Lower lobe of right lung (tissue), 2 donors: ENCODE measurements at regions not wholly inside any gene's neighbourhood (a gene's known extent, or its start where the extent isn't known, plus 50 kb on each side); places are given as distances from the start of the nearest gene placed in this dataset.
A peak's percentile ranks its signal among the peaks of the same experiment; 100 is the strongest.
"Not testable (repeated sequence)": the region's sequence is repeated elsewhere in the genome, so short reads cannot be mapped to it uniquely, and the experiment has no call there.

Experiments
- ATAC-seq, 2 donors: fragments of 200-7000 bp; cut with Tn5 transposase; one replicate each; pipeline ENCODE4 v1.9.1; 2020 to 2022; ENCODE audit warnings: mild to moderate bottlenecking in 2 of 2, moderate library complexity in 2 of 2
- DNase-seq: peaks from one replicate; pipeline ENCODE4 v3.0.0-alpha.2; 2020
- H3K27ac ChIP-seq: fragments of 200-600 bp; one replicate; pipeline ENCODE4 v1.8.0; 2022
- H3K27me3 ChIP-seq: fragments of 200-600 bp; one replicate; pipeline ENCODE4 v1.8.0; 2022; ENCODE audit warnings: low read depth
- H3K36me3 ChIP-seq: fragments of 200-600 bp; one replicate; pipeline ENCODE4 v1.8.0; 2022; ENCODE audit warnings: mild to moderate bottlenecking
- H3K4me1 ChIP-seq: fragments of 200-600 bp; one replicate; pipeline ENCODE4 v1.8.0; 2022
- H3K4me3 ChIP-seq: fragments of 200-600 bp; one replicate; pipeline ENCODE4 v1.8.0; 2022; ENCODE audit warnings: mild to moderate bottlenecking
- H3K9me3 ChIP-seq: fragments of 200-600 bp; one replicate; pipeline ENCODE4 v1.8.0; 2022
- intact Hi-C: fragments of 100-400 bp; cut with DNase I; formaldehyde crosslinking; loops from one replicate; pipeline ENCODE4 v1.11.0; 2022
- TF ChIP-seq, protein P1 (sequence below): fragments of 200-600 bp; IDR thresholded peaks from one replicate; pipeline ENCODE4 v1.8.0; 2022; ENCODE audit warnings: antibody characterized with exemption, mild to moderate bottlenecking
- donor health status: DM: no; HTN: yes; CAD: no; lungs with severe emphysema.

DNA sequence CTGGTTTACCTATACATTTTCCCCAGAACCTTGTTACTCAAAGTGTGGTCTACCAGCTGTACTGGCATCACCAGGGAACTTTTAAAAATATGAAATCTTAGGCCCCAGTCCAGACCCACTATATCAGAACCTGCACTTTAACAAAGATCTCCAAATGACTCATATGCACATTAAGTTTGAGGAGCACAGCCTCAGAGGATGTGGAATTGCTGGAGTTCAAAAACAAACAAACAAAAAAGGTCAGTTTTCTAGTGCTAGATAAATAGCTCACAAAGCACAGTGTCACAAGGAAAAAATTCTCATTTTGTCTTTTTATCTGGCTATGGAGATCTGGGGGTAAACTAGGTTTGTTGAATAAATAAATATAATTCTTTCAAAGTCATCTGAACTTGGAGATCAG lies 68.9 kb upstream of the ANKRD55 start:
- Histone ChIP-seq H3K4me3 (no peak overlapping the region), H3K27ac (no peak overlapping the region), H3K36me3 (no peaks in the 10 kb centered on the region), H3K4me1 (no peaks in the 10 kb centered on the region), H3K27me3 (no peaks in the 10 kb centered on the region), H3K9me3 (peaks cover 10% of the 10 kb centered on the region)
- intact Hi-C loops, result no loop called here
- DNase-seq (no peak), ATAC-seq (no peak)
- TF ChIP-seq, protein P1, sequence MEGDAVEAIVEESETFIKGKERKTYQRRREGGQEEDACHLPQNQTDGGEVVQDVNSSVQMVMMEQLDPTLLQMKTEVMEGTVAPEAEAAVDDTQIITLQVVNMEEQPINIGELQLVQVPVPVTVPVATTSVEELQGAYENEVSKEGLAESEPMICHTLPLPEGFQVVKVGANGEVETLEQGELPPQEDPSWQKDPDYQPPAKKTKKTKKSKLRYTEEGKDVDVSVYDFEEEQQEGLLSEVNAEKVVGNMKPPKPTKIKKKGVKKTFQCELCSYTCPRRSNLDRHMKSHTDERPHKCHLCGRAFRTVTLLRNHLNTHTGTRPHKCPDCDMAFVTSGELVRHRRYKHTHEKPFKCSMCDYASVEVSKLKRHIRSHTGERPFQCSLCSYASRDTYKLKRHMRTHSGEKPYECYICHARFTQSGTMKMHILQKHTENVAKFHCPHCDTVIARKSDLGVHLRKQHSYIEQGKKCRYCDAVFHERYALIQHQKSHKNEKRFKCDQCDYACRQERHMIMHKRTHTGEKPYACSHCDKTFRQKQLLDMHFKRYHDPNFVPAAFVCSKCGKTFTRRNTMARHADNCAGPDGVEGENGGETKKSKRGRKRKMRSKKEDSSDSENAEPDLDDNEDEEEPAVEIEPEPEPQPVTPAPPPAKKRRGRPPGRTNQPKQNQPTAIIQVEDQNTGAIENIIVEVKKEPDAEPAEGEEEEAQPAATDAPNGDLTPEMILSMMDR, result no peak

DNA sequence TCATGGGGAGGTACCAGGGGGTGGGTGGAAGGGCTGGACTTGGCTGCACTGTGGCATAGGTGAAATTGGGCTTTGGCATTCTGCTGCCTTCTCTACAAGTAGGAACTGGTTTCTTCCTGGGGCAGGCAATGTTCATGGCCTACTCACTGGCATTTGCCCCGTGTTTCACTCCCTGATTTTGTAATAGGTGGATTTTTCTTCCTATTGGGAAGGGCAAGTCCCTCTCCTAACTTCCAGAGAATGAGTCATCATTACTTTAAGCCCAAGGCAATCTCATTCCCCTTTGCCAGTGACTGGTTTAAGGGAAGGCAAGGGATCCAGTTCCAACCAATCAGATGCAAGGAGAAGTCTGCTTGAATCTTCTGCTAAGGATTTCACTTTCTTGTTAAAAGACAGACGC lies 67.9 kb upstream of the ANKRD55 start:
- ATAC-seq (no peak), DNase-seq (no peak)
- H3K4me1 ChIP-seq, result no peaks in the 10 kb centered on the region
- TF ChIP-seq, protein P1, result no peak
- no peaks in the 10 kb centered on the region for H3K27me3 ChIP-seq
- no peaks in the 10 kb centered on the region for H3K36me3 ChIP-seq
- H3K9me3 ChIP-seq, result peaks cover 2% of the 10 kb centered on the region
- intact Hi-C loops, result no loop called here
- no peak overlapping the region for H3K27ac ChIP-seq
- H3K4me3 ChIP-seq, result no peak overlapping the region

DNA sequence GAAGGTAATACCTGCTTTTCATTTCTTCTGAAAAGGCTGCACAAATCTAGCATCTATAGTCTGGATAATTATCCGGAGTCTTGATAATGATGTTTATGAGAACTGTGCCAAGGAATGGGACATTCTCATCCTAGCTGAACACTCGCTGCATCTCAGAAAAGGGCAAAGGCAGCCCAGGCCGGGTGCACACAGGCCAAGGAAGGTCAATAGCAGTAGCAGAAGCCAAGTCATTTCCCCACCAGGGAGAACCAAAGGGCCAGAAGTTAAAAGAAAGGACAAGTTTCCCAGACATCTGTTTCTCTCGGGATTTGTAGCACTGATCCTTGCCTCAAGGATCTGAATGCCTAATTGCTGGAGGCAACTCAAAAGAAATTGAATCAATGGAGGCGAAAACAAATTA lies 66.1 kb upstream of the ANKRD55 start:
- no peaks in the 10 kb centered on the region for H3K36me3 ChIP-seq
- no peak for DNase-seq
- intact Hi-C loops, result no loop called here
- H3K4me3 ChIP-seq, result no peak overlapping the region
- H3K4me1 ChIP-seq, result no peaks in the 10 kb centered on the region
- no peak for ATAC-seq
- H3K27me3 ChIP-seq, result no peaks in the 10 kb centered on the region
- H3K27ac ChIP-seq, result no peak overlapping the region
- TF ChIP-seq, protein P1, result no peak
- no peaks in the 10 kb centered on the region for H3K9me3 ChIP-seq

DNA sequence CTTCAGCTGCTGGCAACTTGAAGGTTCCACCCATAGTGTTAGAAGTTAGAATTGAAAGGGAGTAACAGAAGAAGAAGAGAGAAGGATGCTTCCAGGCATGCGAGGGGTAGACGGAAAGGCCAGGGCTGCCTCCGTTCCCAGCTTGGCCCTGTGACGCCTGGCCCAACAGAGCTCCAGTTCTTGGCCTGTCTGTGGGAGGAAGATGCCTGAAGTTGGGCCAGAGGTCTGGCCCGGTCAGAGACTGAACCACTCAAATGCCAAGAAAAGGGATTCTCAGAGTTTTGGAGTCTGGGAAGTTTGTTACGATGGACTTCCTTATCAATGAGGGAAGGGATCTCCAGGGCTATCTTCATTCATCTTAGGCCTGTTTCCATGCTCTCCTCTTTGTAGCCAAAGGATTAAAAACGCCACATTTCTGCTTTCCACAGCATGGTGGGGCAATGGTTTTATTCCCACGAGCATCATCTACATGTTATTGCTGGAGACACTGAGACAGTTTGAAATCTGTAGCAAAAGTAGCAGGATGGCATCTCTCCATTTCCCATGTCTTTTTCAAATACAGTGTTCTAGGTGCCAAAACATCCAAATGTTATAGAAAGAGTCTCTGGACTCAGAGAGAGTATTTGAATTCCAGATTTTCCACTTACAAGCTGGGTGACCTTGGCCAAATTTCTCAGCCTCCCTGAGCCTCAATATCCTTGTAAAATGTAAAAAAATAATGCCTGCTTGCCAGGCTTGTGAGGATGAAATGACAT lies 65.4 kb upstream of the ANKRD55 start:
- no peak for DNase-seq
- TF ChIP-seq, protein P1, result no peak
- Histone ChIP-seq H3K27ac (no peak overlapping the region), H3K4me1 (no peaks in the 10 kb centered on the region), H3K4me3 (no peak overlapping the region), H3K9me3 (no peaks in the 10 kb centered on the region), H3K27me3 (no peaks in the 10 kb centered on the region), H3K36me3 (no peaks in the 10 kb centered on the region)
- peak; percentile 26 to 32 for ATAC-seq
- intact Hi-C loops, result no loop called here

DNA sequence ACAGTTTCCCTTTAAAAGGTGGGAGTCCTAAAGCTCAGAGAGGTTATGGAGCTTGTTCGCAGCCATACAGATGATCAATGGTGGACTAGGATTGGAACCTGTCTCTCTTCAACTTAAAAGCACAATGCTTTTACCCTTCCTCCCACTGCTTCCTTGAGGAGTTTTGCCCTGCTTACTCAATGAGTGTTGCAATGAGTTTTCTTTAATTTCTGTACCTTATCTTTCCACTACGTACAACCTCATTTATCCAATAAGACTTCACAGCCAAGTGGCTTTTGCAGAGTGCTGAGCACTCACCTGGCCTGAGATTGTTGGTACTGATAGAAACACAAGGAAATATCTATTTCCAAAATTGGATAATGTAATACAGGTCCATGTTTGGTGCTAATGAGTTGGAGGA lies 64.7 kb upstream of the ANKRD55 start:
- Histone ChIP-seq H3K36me3 (no peaks in the 10 kb centered on the region), H3K27me3 (no peaks in the 10 kb centered on the region), H3K27ac (no peak overlapping the region), H3K4me1 (no peaks in the 10 kb centered on the region), H3K9me3 (no peaks in the 10 kb centered on the region), H3K4me3 (no peak overlapping the region)
- intact Hi-C loops, result no loop called here
- DNase-seq (no peak), ATAC-seq (no peak)
- TF ChIP-seq, protein P1, result no peak

DNA sequence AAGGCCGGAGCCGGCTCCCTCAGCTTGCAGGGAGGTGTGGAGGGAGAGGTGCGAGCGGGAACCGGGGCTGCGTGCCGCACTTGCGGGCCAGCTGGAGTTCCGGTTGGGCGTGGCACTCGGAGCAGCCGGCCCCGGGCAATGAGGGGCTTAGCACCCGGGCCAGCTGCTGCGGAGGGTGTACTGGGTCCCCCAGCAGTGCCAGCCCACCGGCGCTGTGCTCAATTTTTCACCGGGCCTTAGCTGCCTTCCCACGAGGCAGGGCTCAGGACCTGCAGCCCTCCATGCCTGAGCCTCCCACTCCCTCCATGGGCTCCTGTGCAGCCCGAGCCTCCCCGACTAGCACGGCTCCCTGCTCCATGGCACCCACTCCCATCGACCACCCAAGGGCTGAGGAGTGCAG lies 62.2 kb upstream of the ANKRD55 start:
- H3K4me1 ChIP-seq, ATAC-seq, H3K27ac ChIP-seq, intact Hi-C loops, H3K9me3 ChIP-seq, H3K27me3 ChIP-seq, DNase-seq, H3K36me3 ChIP-seq, H3K4me3 ChIP-seq: not testable (repeated sequence)
